SK-N-SH (cell line): ENCODE measurements at regions not wholly inside any gene's neighbourhood (a gene's known extent, or its start where the extent isn't known, plus 50 kb on each side); places are given as distances from the start of the nearest gene placed in this dataset.

ENCODE experiments used
- CTCF ChIP-seq: fragments of 200-600 bp; sonication (generic); IDR thresholded peaks from 2 replicates; pipeline ENCODE4 v1.6.1; 2017; ENCODE audit warnings: antibody characterized with exemption, mild to moderate bottlenecking, moderate library complexity
- EP300 ChIP-seq, 2 experiments: IDR thresholded peaks; 2 replicates each; pipeline versions ENCODE4 v1.4.0 to v1.6.1; 2012; ENCODE audit warnings: borderline replicate concordance in 1 of 2, low read depth in 1 of 2, low read length in 1 of 2
- EZH2phosphoT487 ChIP-seq: fragments of 200-600 bp; sonication (generic); IDR thresholded peaks from 2 replicates; pipeline ENCODE4 v1.6.1; 2017; ENCODE audit warnings: low read depth, mixed run types, mild to moderate bottlenecking, antibody characterized with exemption, moderate library complexity, borderline replicate concordance
- JUND ChIP-seq: IDR thresholded peaks from 2 replicates; pipeline ENCODE4 v1.4.0; 2012
- MEF2A ChIP-seq: IDR thresholded peaks from 2 replicates; pipeline ENCODE4 v1.4.0; 2012; ENCODE audit warnings: low read depth, borderline replicate concordance
- MXI1 ChIP-seq: IDR thresholded peaks from 2 replicates; pipeline ENCODE4 v1.6.1; 2012; ENCODE audit warnings: mild to moderate bottlenecking, low read depth, low read length, improper control_type of control experiment
- POLR2AphosphoS5 ChIP-seq: IDR thresholded peaks from 2 replicates; pipeline ENCODE4 v1.6.1; 2012; ENCODE audit warnings: low read depth, low read length
- RAD21 ChIP-seq: IDR thresholded peaks from 2 replicates; pipeline ENCODE4 v1.6.1; 2012; ENCODE audit warnings: mild to moderate bottlenecking, low read length
- RCOR1 ChIP-seq: fragments of 150-350 bp; IDR thresholded peaks from 2 replicates; pipeline ENCODE4 v1.6.1; 2017; ENCODE audit warnings: antibody characterized with exemption, low read length
- RFX5 ChIP-seq: IDR thresholded peaks from 2 replicates; pipeline ENCODE4 v1.6.1; 2012; ENCODE audit warnings: mild to moderate bottlenecking, improper control_type of control experiment, low read length
- SIN3A ChIP-seq: IDR thresholded peaks from 2 replicates; pipeline ENCODE4 v1.6.1; 2012; ENCODE audit warnings: low read depth, mild to moderate bottlenecking, low read length, moderate library complexity, borderline replicate concordance
- TAF1 ChIP-seq: IDR thresholded peaks from 2 replicates; pipeline ENCODE4 v1.6.1; 2012; ENCODE audit warnings: low read depth, mild to moderate bottlenecking, low read length, moderate library complexity, borderline replicate concordance
- TEAD4 ChIP-seq: IDR thresholded peaks from 2 replicates; pipeline ENCODE4 v1.4.0; 2012; ENCODE audit warnings: mild to moderate bottlenecking, borderline replicate concordance; ENCODE audit not compliant: insufficient read depth

- TF ChIP-seq CTCF (no peak), EZH2phosphoT487 (no peak), RAD21 (no peak), JUND (no peak), MEF2A (no peak), EP300 (IDR thresholded peaks at IDR 0.05; ENCODE audit: borderline replicate concordance in 1 of 2, low read depth in 1 of 2, low read length in 1 of 2) (no peak), TAF1 (no peak), POLR2AphosphoS5 (no peak), RCOR1 (no peak), SIN3A (no peak), RFX5 (no peak), TEAD4 (no peak), MXI1 (no peak)
Measured at GRCh38 chr2:19800796-19801195, 101.0 kb downstream of the TTC32 start.
